NCI-H2196 (cell line): ENCODE measurements at regions not wholly inside any gene's neighbourhood (a gene's known extent, or its start where the extent isn't known, plus 50 kb on each side); places are given as distances from the start of the nearest gene placed in this dataset.
"Not testable (repeated sequence)": the region's sequence is repeated elsewhere in the genome, so short reads cannot be mapped to it uniquely, and the experiment has no call there.

Experiments
- DNase-seq: peaks from one replicate; lab custom pipeline; 2025; ENCODE audit not compliant: unreplicated experiment; lab: John Stamatoyannopoulos, UW

GRCh38 chr11:98185245-98185644, 835.5 kb upstream of the CNTN5 start:
- no peak for DNase-seq

- DNase-seq = no peak
Observed at GRCh38 chr11:98194611-98195010, 826.1 kb upstream of the CNTN5 start.

- no peak for DNase-seq
Observed at GRCh38 chr11:98195300-98195699, 825.4 kb upstream of the CNTN5 start.

DNA sequence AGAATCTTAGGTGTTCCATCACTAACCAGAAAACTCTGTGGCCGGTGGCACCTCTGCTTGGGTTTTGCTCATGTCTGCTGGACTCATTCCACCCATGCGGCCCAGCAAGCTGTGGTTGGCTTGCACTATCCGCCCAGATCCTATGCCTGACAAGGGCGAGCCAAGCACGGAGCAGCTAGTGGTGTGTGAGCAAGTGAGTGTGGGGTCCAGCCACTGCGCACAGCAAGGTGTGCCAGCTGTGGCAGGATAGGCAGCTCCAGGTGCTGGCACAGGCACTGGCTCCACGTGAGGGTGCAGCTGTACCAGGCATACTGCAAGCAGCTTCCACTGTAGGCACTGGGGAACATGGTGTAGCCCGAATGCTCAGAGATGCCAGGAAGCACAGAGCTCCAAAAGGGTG, 813.7 kb upstream of the CNTN5 start:
- no peak for DNase-seq

DNA sequence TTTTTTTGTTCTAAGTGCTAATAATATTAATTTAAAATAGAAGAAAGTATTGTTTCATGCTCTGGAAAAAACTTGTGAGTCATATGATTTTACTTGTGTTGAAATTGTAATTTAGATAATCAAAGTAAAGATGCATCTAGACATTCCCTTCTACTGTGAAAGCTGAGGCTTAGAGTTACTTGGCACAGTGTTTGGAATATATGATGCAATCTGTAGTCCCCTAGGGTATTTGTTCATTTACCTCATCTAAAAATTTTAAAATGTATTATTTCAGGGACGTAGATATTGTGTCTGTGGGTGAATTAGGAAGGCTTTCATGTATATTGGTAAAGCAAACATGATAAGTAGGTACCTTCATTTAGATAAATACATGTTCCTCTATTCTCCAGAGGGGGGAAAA, 793.5 kb upstream of the CNTN5 start:
- no peak for DNase-seq

GRCh38 chr11:98230678-98231077, 790.1 kb upstream of the CNTN5 start:
- no peak for DNase-seq

- DNase-seq = no peak
Observed at GRCh38 chr11:98234698-98235097, 786.1 kb upstream of the CNTN5 start.

DNA sequence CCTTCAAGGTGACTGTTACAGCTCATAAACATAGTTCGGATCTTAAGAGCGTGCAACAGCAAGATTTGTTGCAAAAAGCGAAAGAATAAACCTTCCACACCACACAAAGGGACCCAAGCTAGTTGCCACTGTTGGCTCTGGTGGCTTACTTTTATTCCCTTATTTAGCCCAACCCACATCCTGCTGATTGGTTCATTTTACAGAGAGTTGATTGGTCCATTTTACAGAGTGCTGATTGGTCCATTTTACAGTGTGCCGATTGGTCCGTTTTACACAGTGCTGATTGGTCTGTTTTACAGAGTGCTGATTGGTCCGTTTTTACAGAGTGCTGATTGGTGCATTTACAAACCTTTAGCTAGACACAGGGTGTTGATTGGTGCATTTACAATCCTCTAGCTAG, 776.9 kb upstream of the CNTN5 start:
- DNase-seq = no peak

DNA sequence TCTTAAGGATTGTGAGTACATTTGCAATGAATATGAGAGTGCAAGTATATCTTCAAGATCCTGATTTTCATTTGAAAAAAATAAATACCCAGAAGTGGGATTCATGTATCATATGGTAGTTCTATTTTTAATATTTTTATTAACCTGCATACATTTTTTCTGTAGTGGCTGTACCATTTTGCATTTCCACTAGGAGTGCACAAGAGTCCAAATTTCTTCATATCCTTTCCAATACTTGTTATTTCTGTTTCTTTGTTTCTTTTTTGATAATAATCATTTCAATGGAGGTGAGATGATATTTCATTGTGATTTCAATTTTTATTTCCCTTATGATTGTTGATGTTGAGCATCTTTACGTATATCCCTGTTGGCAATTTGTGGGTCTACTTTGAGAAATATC, 759.8 kb upstream of the CNTN5 start:
- DNase-seq = no peak

DNA sequence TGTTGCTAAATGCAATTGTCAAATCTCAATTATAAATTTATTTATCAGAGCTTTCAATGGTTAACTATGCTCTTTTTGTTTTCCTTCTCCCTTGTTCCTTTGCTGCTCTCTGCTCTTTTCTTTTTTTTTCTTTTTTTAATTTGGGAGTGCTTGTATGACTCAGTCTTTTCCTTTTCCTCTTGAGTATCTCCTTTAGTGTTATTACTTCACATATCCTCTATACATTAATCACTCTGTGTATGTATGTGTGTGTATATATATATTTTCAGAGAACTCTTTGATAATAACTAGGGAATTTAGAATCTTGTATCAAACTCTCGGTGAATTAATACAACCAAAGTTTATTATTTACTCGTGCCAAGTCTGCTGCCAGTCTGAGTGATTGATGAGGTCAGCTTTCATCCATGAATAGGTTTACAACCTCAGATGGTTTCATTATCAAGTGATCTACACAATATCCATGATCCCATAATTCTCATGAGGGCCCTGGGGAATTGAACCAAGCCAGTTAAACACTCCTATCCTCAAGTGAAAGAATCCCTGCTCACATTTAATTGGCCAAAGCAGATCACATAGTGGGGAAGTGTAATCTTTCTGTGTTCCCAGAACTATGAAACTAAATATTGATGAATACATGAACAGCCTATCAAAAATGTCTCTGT, 743.4 kb upstream of the CNTN5 start:
- no peak for DNase-seq

DNA sequence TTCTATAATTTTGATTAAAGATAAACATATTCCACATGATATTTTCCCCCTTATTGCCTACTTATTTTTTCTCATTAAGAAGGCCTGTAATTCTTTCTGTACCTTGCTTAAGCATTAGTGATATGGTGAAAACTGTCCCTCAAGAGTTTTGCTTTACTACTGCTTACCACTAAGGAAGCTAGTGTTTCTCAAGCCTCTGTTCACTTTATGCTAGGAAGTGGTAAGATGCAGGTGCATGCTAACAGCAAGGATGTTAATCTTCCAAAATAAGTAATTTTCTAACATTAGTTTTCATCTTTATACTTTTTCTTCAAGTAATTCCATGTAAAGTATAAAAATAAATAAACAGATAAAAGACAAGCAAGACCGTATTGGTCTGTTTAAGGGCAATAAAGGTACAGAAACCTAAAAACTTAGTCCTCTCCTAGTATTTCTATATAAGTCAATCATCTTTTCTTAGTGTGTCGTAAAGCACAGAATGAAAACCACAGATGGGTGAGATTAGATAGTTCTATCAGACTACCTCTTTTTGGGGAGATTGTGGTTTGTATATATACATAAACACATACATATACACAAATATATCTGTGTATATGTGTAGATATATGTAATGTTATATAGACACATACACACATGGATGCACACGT, 731.0 kb upstream of the CNTN5 start:
- no peak for DNase-seq

DNA sequence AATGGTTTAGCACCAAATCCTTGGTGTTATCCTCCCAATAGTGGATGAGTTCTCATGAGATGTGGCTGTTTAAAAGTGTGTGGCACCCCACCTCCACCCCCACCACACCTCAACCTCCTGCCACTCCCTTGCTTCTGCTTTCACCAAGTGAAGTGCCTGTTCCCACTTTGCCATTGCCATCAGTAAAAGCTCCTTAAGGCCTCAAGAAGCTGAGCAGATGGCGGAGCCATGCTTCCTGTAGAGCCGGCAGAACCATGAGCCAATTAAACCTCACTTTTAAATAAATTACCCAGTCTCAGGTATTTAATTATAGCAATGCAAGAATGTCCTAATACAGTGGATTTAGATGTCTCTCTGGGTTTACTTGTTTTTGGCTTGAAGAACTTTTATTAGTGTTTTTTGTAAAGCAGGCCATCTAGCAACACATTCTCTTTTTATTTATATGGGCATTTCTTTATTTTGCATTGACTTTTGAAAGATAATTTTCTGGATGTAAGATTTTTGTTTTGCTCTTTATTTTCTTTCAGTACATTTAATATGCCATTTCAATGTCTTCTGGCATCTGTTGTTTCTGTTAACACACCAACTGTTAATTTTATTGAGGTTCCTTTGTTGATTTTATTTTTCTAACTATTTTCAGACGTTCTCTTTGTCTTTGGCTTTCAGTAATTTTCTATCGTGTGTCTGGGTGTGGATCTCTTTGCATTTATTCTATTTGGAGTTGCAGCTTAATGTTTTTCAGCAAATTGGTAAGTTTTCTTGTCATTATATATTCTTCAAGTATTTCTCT, 724.5 kb upstream of the CNTN5 start:
- DNase-seq = no peak

GRCh38 chr11:98300719-98301118, 720.0 kb upstream of the CNTN5 start:
- no peak for DNase-seq

GRCh38 chr11:98307827-98308491, 712.8 kb upstream of the CNTN5 start:
- DNase-seq = no peak

- DNase-seq = not testable (repeated sequence)
Observed at GRCh38 chr11:98330306-98330705, 690.4 kb upstream of the CNTN5 start.

DNA sequence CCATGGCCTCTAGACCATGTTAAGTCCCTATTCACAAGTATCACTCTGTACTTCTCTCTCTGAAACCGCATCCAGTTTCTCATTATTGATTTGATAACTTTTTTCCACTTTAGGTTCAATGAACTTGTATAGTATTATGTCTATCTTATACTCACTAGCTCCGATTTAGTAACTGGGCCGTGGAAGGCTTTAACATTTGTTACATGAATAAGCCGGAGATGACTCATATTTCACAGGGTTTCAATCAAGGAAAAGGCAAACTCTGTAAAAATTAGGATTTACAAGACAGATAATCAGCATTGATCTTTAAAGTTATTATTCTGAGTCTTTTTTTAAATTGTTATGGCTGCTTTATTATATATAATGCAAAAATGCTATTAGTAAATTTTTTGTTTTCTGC, 662.2 kb upstream of the CNTN5 start:
- DNase-seq = no peak

- no peak for DNase-seq
Observed at GRCh38 chr11:98365190-98365589, 655.6 kb upstream of the CNTN5 start.

DNA sequence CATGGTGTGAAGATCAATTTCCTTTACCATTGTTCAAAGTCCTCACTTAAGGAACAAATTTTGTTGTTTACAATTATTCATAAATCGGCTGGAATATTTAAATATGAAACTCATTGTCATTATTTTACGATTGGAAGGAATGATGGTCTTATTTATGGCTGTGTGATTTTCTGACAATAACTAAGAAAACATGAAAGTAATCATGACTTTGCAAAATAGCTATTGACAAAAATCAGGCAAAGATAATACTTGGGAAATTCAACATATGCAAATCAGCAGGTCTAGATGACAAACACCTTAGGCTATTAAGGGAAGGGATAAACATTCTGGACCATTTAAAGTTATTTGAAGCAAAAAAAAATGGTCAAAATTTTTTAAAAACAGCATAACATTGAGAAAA, 654.8 kb upstream of the CNTN5 start:
- no peak for DNase-seq

DNA sequence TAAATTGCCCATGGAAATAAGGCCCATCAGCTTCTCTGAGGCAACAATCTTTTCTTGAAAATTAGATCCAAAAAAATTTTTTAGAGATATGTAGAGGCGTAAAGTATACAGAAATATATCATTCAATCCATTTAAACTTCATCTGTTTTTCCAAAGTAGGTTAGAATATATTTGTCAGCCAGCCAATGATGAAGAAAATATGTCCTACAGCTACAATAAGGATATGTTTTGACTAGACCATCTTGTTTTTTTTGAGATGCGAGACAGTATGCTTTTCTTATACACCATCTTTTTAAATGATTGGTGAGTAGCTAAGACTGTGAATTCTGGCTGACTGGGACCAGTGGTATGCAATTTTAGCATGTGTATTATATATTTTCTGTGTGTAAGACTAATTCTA, 630.4 kb upstream of the CNTN5 start:
- DNase-seq = no peak

GRCh38 chr11:98394500-98394899, 626.2 kb upstream of the CNTN5 start:
- DNase-seq = not testable (repeated sequence)

GRCh38 chr11:98398508-98398907, 622.2 kb upstream of the CNTN5 start:
- no peak for DNase-seq

DNA sequence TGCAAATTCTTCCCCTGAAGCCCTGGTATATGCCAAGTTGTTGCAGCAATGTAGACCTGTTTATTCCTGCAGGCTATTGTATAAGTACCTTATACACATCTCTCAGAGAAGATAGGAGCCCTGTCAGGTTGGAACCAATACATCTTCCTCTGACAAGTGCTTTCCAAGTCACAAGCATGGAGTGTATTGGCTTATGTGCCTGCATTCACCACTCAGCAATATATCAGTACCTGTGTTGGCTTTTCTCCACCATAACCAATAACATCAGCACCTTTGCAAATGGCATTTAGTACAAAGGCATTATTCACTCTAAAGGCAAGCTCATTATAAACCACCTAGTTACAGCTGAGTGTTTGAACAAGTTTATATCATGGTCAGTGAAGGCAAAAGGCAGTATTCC, 611.7 kb upstream of the CNTN5 start:
- no peak for DNase-seq
